SK-N-SH (cell line): ENCODE measurements at regions not wholly inside any gene's neighbourhood (a gene's known extent, or its start where the extent isn't known, plus 50 kb on each side); places are given as distances from the start of the nearest gene placed in this dataset.

Source experiments
- CTCF ChIA-PET: fragments of 300-600, 350-600 bp; formaldehyde crosslinking; extraction: SDS; loops from one replicate; lab custom pipeline; 2021; lab: Yijun Ruan, JAX
- POLR2A ChIA-PET: fragments of 350-600 bp; sonication (Branson Sonifier 250); formaldehyde crosslinking; extraction: SDS; loops from one replicate; lab custom pipeline; 2020; ENCODE audit warnings: antibody characterized with exemption, inconsistent platforms; lab: Yijun Ruan, JAX
- DNase-seq: peaks from one replicate; pipeline ENCODE4 v3.0.0; 2012
- H2AFZ ChIP-seq: fragments of 200-600 bp; sonication (generic); 2 replicates; pipeline ENCODE4 v1.8.1; 2016; ENCODE audit warnings: antibody characterized with exemption, mild to moderate bottlenecking, low read depth
- H3F3A ChIP-seq: fragments of 200-600 bp; sonication (generic); replicated peaks from 2 replicates; pipeline ENCODE3; 2016; ENCODE audit warnings: antibody characterized with exemption, mild to moderate bottlenecking; ENCODE audit not compliant: insufficient read depth
- H3K27ac ChIP-seq, 2 experiments: fragments of 200-500 bp in 1 of 2; fragments of 200-600 bp in 1 of 2; sonication (Bioruptor generic) in 1 of 2; sonication (generic), shearing (Covaris generic) in 1 of 2; 2 replicates each; pipeline versions ENCODE4 v1.5.1 to v1.6.1; 2014 to 2016; ENCODE audit warnings: low read depth in 2 of 2, inconsistent platforms in 1 of 2, low read length in 1 of 2, mild to moderate bottlenecking in 1 of 2, mixed read lengths in 1 of 2
- H3K27me3 ChIP-seq: fragments of 200-600 bp; sonication (generic), shearing (Covaris generic); 2 replicates; pipeline ENCODE4 v1.6.1; 2016; ENCODE audit warnings: mixed run types; ENCODE audit not compliant: insufficient read depth
- H3K36me3 ChIP-seq, 2 experiments: fragments of 200-500 bp in 1 of 2; fragments of 200-600 bp in 1 of 2; sonication (Bioruptor generic) in 1 of 2; sonication (generic) in 1 of 2; replicated peaks in 1 of 2; 2 replicates each; pipeline versions ENCODE3 to v1.5.1; 2014 to 2016; ENCODE audit warnings: low read length in 1 of 2, mild to moderate bottlenecking in 1 of 2; ENCODE audit not compliant: insufficient read depth in 2 of 2, control insufficient read depth in 1 of 2
- H3K4me1 ChIP-seq, 2 experiments: fragments of 200-500 bp in 1 of 2; fragments of 200-600 bp in 1 of 2; sonication (Bioruptor generic) in 1 of 2; sonication (generic), shearing (Covaris generic) in 1 of 2; 2 replicates each; pipeline versions ENCODE4 v1.5.1 to v1.6.1; 2014 to 2016; ENCODE audit warnings: low read depth in 1 of 2, low read length in 1 of 2, mixed run types in 1 of 2; ENCODE audit not compliant: insufficient read depth in 2 of 2, control insufficient read depth in 1 of 2
- H3K4me2 ChIP-seq: fragments of 200-600 bp; sonication (generic), shearing (Covaris generic); 2 replicates; pipeline ENCODE4 v1.6.1; 2017; ENCODE audit warnings: mixed run types
- H3K4me3 ChIP-seq, 2 experiments: fragments of 200-500 bp in 1 of 2; fragments of 200-600 bp in 1 of 2; sonication (Bioruptor generic) in 1 of 2; sonication (generic), shearing (Covaris generic) in 1 of 2; 2 replicates each; pipeline versions ENCODE4 v1.5.1 to v1.8.1; 2014 to 2016; ENCODE audit warnings: low read depth in 2 of 2, inconsistent platforms in 1 of 2, low read length in 1 of 2, mild to moderate bottlenecking in 1 of 2, mixed read lengths in 1 of 2, moderate library complexity in 1 of 2
- H3K79me2 ChIP-seq: fragments of 200-600 bp; sonication (generic); 2 replicates; pipeline ENCODE4 v1.8.1; 2017; ENCODE audit warnings: mild to moderate bottlenecking; ENCODE audit not compliant: insufficient read depth
- H3K9ac ChIP-seq: fragments of 200-600 bp; sonication (generic); 2 replicates; pipeline ENCODE4 v1.6.1; 2017; ENCODE audit warnings: mixed run types
- H3K9me2 ChIP-seq: fragments of 200-600 bp; sonication (generic); 2 replicates; pipeline ENCODE4 v1.6.1; 2017; ENCODE audit warnings: mixed run types
- H3K9me3 ChIP-seq: fragments of 200-600 bp; sonication (generic); 2 replicates; pipeline ENCODE4 v1.6.1; 2017; ENCODE audit warnings: mixed run types, mild to moderate bottlenecking, moderate library complexity
- H4K20me1 ChIP-seq: fragments of 200-600 bp; sonication (generic); 2 replicates; pipeline ENCODE4 v1.6.1; 2017; ENCODE audit warnings: mild to moderate bottlenecking, mixed run types; ENCODE audit not compliant: insufficient read depth
- ELF1 ChIP-seq: IDR thresholded peaks from 2 replicates; pipeline ENCODE4 v1.4.0; 2012
- JUND ChIP-seq: IDR thresholded peaks from 2 replicates; pipeline ENCODE4 v1.4.0; 2012
- MEF2A ChIP-seq: IDR thresholded peaks from 2 replicates; pipeline ENCODE4 v1.4.0; 2012; ENCODE audit warnings: low read depth, borderline replicate concordance
- NFIC ChIP-seq: IDR thresholded peaks from 2 replicates; pipeline ENCODE4 v1.4.0; 2012; ENCODE audit warnings: borderline replicate concordance
- NRF1 ChIP-seq: IDR thresholded peaks from 2 replicates; pipeline ENCODE4 v1.6.1; 2012; ENCODE audit warnings: low read depth, mild to moderate bottlenecking, low read length
- POLR2AphosphoS5 ChIP-seq: IDR thresholded peaks from 2 replicates; pipeline ENCODE4 v1.6.1; 2012; ENCODE audit warnings: low read depth, low read length
- RFX5 ChIP-seq: IDR thresholded peaks from 2 replicates; pipeline ENCODE4 v1.6.1; 2012; ENCODE audit warnings: mild to moderate bottlenecking, improper control_type of control experiment, low read length
- TAF1 ChIP-seq: IDR thresholded peaks from 2 replicates; pipeline ENCODE4 v1.6.1; 2012; ENCODE audit warnings: low read depth, mild to moderate bottlenecking, low read length, moderate library complexity, borderline replicate concordance
- WGBS: methylation state at CpG from one replicate; pipeline ENCODE4 v1.1.6; 2017; ENCODE audit warnings: low lambda C conversion rate; 5-methylcytosine and 5-hydroxymethylcytosine counted together
- TF ChIP-seq, protein P1 (sequence below): IDR thresholded peaks from 2 replicates; pipeline ENCODE4 v1.4.0; 2012; ENCODE audit warnings: low read depth, borderline replicate concordance
- TF ChIP-seq, protein P2 (sequence below): IDR thresholded peaks from 2 replicates; pipeline ENCODE4 v1.4.0; 2012; ENCODE audit warnings: low read depth
- TF ChIP-seq, protein P3 (sequence below): IDR thresholded peaks from 2 replicates; pipeline ENCODE4; 2012
- TF ChIP-seq, protein P4 (sequence below): IDR thresholded peaks from 2 replicates; pipeline ENCODE4 v1.4.0; 2012; ENCODE audit warnings: low read depth, borderline replicate concordance

DNA sequence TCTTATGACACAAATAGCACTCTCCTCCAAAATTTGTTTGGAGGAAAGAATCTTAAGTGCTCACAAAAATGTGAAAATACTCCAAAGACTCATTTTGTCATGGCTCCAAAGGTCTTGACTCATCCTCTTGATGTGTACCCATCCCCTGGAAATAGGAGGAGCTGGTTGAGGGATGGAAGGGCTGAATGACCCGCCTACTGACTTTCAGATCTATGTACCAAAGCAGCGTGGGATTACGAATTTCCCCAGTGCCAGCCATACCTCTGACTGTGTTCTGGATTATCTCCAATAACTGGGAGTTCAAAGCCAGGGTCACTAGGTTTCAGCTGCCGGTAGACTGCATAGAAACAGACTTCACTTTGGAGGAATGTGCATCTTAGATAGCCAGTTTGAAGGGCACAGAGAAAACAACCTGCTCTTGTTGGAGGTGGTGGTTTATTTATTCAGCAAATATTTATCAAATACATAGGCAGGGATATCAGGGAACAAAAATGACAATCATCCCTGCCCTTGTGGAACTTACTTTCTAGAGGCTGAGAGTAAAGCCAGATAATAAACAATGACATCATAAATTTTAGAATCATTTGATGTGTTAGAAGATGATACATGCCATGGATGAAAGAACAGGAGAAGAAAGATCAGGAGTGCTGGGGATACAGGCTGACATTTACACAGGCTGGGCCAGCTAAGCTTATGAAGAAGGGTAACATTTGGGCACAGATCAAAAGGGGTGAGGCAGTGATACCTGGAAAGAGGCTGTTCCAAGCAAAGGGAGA is 246.6 kb downstream of the TBXT start (continued):
- TF ChIP-seq, protein P1, sequence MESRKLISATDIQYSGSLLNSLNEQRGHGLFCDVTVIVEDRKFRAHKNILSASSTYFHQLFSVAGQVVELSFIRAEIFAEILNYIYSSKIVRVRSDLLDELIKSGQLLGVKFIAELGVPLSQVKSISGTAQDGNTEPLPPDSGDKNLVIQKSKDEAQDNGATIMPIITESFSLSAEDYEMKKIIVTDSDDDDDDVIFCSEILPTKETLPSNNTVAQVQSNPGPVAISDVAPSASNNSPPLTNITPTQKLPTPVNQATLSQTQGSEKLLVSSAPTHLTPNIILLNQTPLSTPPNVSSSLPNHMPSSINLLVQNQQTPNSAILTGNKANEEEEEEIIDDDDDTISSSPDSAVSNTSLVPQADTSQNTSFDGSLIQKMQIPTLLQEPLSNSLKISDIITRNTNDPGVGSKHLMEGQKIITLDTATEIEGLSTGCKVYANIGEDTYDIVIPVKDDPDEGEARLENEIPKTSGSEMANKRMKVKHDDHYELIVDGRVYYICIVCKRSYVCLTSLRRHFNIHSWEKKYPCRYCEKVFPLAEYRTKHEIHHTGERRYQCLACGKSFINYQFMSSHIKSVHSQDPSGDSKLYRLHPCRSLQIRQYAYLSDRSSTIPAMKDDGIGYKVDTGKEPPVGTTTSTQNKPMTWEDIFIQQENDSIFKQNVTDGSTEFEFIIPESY, result no peak
- TF ChIP-seq ELF1 (no peak), NFIC (no peak), MEF2A (no peak), TAF1 (no peak), RFX5 (no peak), POLR2AphosphoS5 (no peak), JUND (no peak)
- TF ChIP-seq, protein P2, sequence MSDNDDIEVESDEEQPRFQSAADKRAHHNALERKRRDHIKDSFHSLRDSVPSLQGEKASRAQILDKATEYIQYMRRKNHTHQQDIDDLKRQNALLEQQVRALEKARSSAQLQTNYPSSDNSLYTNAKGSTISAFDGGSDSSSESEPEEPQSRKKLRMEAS, result no peak
- TF ChIP-seq, protein P3, sequence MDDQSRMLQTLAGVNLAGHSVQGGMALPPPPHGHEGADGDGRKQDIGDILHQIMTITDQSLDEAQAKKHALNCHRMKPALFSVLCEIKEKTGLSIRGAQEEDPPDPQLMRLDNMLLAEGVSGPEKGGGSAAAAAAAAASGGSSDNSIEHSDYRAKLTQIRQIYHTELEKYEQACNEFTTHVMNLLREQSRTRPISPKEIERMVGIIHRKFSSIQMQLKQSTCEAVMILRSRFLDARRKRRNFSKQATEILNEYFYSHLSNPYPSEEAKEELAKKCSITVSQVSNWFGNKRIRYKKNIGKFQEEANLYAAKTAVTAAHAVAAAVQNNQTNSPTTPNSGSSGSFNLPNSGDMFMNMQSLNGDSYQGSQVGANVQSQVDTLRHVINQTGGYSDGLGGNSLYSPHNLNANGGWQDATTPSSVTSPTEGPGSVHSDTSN, result no peak

DNA sequence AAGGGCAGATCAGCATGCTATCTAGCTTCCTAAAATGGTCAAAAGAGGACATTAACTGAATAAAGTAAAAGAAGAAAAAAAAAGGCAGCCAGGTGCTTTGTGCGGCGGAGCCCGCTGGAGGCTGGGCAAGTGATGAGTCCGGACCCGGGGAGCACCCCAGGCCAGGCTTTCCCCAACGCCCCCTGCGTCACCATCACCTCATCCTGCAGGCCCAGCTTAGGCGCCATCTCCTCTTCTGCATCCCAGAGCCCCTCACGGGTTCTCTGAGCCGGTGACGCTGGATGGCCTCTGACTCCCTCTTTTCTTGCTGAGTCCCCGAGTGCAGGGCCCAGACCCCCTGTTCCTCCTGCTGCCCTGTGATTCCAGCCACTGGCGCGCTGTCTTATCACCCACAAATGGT is 250.1 kb downstream of the TBXT start:
- Histone ChIP-seq H3K4me3 (no peak overlapping the region), H3K9ac (no peak overlapping the region), H3F3A (no peaks in the 10 kb centered on the region), H3K36me3 (no peaks in the 10 kb centered on the region), H3K27ac (no peak overlapping the region), H2AFZ (no peak overlapping the region), H3K9me2 (no peaks in the 10 kb centered on the region), H4K20me1 (no peaks in the 10 kb centered on the region), H3K79me2 (no peaks in the 10 kb centered on the region), H3K27me3 (no peaks in the 10 kb centered on the region), H3K4me1 (no peaks in the 10 kb centered on the region), H3K4me2 (no peak overlapping the region), H3K9me3 (no peaks in the 10 kb centered on the region)
- TF ChIP-seq NRF1 (no peak), NFIC (no peak)
- TF ChIP-seq, protein P2, result no peak
- TF ChIP-seq, protein P4, sequence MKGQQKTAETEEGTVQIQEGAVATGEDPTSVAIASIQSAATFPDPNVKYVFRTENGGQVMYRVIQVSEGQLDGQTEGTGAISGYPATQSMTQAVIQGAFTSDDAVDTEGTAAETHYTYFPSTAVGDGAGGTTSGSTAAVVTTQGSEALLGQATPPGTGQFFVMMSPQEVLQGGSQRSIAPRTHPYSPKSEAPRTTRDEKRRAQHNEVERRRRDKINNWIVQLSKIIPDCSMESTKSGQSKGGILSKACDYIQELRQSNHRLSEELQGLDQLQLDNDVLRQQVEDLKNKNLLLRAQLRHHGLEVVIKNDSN, result no peak
- WGBS, result 64% methylated on average over 14 of the region's 14 CpGs
- POLR2A ChIA-PET, result no interaction called here
- no peak for DNase-seq
- CTCF ChIA-PET, result no interaction called here
